ENCODE measurements at regions not wholly inside any gene's neighbourhood (a gene's known extent, or its start where the extent isn't known, plus 50 kb on each side); places are given as distances from the start of the nearest gene placed in this dataset.

DNA sequence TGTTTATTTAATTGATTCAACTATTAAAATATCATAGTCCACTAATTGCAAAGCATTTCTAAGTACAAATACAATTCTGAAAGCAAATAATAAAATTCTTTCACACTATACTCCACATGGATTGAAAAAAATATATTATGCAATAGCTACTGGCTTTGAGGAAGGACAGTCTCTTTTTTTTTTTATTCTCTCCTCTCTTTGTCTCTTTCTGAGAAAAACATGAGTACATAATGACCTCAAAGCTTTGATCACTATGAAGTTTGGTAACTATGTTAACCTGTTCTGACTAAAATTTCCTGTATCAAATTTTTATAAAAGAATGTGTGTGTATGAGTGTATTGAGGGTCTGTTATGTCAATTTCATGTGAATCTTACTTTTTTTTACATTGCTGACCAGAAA lies 96.2 kb downstream of the RGS2 start:
- DNase-seq (ENCODE audit: low read depth, low spot score), result no peak

- no peak for DNase-seq (ENCODE audit: low read depth, low spot score)
Measured at GRCh38 chr1:192906334-192906733, 97.5 kb downstream of the RGS2 start.

GRCh38 chr1:192907545-192908243 lies 98.9 kb downstream of the RGS2 start:
- no peak for DNase-seq (ENCODE audit: low read depth, low spot score)

GRCh38 chr1:192911896-192912656 lies 103.2 kb downstream of the RGS2 start:
- DNase-seq (ENCODE audit: low read depth, low spot score), result peak; percentile 44

DNA sequence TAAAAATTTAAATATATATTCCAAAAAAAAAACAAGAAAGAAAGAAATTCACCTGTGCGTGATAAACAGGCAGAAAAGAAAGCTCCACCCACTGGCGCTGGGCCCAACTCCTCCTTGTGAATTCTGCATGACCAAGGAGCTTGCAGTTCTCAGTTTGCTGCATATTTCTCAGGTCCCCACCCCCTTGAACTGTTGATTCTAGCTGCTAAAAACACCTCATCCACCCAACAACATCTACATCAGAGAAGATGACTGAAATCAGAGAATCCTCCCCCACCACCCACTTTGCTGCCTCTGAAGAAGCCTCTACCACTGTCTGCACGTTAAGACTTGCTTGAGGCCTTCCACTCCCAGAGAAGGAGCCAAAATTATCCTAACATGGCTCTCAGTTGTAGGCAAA lies 104.8 kb downstream of the RGS2 start:
- DNase-seq (ENCODE audit: low read depth, low spot score), result no peak

DNA sequence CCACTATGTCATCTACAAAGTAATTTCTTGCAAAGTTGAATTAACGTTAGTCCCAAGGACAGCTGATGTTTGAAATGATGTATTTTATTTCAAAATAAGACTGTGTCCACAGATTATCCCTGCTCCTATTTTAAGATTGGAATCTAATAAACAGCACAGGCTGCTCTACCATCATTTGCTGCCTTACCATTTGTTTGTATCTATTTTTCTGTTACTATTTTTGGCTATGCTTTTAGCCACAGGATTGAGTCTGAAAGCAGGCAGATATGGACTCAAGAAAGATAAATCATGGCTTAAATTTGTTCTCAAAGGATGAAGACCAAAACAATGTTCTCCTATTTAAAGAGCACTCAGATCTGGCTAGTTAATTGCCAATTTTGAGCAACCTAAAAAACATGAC lies 105.3 kb downstream of the RGS2 start:
- DNase-seq (ENCODE audit: low read depth, low spot score), result no peak

- no peak for DNase-seq (ENCODE audit: low read depth, low spot score)
Measured at GRCh38 chr1:192914696-192915095, 105.9 kb downstream of the RGS2 start.

- no peak for DNase-seq (ENCODE audit: low read depth, low spot score)
Measured at GRCh38 chr1:192916021-192916420, 107.2 kb downstream of the RGS2 start.

GRCh38 chr1:192918259-192918658 lies 109.4 kb downstream of the RGS2 start:
- no peak for DNase-seq (ENCODE audit: low read depth, low spot score)

GRCh38 chr1:192920412-192920811 lies 111.6 kb downstream of the RGS2 start:
- no peak for DNase-seq (ENCODE audit: low read depth, low spot score)

DNA sequence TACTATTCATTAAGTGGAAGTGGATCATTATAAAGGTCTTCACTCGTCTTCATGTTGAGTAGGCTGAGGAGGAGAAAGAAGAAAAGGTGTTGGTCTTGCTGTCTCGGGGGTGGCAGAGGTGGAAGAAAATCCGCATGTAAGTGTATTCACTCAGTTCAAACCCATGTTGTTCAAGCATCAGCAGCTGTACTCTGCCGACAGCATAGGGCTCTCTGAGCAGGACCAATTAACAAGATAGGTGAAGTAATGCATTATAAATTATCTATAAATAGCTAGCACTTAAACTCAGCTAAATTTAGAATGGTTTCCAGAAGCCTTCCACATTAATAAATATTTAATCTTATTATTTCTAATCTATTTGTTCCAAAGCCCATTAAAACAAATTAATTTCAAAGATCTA lies 116.8 kb downstream of the RGS2 start:
- DNase-seq (ENCODE audit: low read depth, low spot score), result no peak

- DNase-seq (ENCODE audit: low read depth, low spot score), result no peak
Measured at GRCh38 chr1:192926736-192927135, 117.9 kb downstream of the RGS2 start.

DNA sequence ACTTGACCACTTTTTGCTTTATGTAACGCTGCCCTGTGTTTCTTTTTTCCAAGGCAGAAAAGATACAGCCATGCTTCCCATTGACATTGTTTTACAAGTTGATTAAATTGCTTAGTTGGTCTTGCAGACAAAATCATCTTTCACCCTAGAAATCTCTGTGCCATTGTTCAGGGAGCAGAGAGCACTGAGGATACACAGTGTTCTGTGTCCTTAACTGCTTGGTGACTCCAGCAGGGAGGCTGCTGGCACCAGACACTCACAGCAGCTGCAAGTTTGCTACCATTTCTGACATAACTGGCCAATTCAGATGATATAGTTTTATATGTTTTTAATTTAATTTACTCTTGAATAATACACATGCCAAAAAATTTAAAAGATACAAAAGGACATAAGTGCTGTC lies 118.7 kb downstream of the RGS2 start:
- no peak for DNase-seq (ENCODE audit: low read depth, low spot score)

GRCh38 chr1:192929597-192929996 lies 120.8 kb downstream of the RGS2 start:
- no peak for DNase-seq (ENCODE audit: low read depth, low spot score)

- DNase-seq (ENCODE audit: low read depth, low spot score), result no peak
Measured at GRCh38 chr1:192933744-192934143, 124.9 kb downstream of the RGS2 start.

DNA sequence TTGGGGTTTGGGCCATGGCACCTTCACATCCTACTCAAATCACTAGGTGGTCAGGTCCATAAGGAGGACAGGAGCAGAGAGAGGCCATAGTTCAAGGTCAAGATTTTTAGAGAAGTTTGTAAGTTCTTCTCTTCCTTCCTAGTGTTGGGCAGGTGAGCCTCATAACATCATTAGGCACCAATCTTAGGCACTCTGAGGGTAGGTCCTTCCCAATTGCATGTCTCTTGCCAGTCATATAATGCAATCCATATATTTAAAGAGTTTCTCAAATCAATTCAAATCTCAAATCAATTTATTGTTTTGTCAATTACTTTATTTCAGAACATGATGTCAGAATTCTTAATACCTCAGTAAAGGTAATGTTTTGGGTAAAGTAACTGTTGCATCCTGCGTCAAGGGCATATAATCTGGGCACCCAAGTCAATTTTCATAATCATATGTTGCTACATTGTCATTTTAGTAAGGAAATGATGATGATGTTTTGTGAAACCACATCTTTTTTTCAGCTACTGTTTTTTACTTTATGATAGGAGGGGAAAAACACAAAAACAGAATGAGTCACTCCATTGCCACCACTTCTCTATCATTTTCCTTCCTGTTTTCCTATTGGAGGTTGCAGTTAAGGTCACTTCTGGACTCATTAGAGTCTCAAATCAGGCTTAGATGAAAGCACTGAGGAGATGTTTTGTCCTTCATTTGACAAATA lies 122.7 kb downstream of the UCHL5 start:
- DNase-seq (ENCODE audit: low read depth, low spot score), result no peak

- DNase-seq (ENCODE audit: low read depth, low spot score), result no peak
Measured at GRCh38 chr1:192937128-192937527, 122.0 kb downstream of the UCHL5 start.

DNA sequence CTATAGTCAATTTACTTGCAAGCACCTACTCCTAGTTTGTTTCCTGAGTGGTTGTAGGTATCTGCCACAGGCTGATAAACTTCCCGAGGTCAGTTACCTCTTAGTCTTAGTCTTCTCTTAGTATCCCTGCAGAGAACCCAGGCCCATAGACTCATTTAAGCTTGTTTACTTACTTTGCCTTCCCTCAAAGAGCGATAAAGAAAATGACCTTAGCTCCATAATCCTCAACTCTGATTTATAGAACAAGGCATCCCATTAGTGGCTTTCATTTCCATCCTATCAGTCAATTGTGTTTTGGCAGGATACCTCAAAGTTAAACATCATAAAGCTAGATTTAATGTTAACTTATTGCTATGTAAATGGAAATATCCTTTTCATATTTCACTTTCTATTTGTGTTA lies 119.7 kb downstream of the UCHL5 start:
- DNase-seq (ENCODE audit: low read depth, low spot score), result no peak

DNA sequence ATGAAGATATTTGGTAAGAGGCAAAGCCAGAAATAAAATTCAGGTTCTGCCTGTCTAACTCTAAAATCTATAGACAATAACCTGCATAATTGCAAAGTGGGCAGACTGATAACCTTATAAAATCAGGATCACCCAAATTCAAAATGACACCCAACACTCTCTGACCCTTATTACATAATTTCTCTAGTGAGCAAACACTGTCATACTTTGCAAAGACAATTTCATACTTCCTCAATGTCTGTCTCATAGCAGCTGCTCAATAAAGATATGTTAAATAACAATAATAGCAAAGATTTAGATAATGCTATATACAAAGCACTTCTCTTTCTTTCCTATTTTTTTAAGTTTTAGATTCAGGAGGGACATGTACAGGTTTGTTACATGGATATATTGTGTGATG lies 118.5 kb downstream of the UCHL5 start:
- DNase-seq (ENCODE audit: low read depth, low spot score), result no peak

- no peak for DNase-seq (ENCODE audit: low read depth, low spot score)
Measured at GRCh38 chr1:192941722-192942411, 117.3 kb downstream of the UCHL5 start.

DNA sequence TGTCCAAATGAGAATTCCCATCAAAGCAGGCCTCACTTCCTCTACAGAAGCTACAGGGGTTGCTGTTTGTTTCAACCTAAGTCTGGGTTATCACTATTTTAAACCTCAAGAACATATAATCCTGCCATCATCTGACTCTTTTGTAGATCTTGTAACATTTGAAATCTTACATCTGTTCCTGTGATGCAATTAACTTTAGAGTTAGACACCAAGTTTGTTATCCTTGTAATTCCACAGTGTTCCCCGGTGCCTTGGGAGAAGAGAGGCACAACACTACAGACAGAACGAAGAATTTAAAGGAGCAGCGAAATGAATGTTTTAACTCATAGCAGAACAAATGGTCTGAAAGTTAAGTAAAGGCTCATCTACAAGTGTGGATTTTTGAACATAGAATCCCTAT lies 116.1 kb downstream of the UCHL5 start:
- no peak for DNase-seq (ENCODE audit: low read depth, low spot score)

- no peak for DNase-seq (ENCODE audit: low read depth, low spot score)
Measured at GRCh38 chr1:192943522-192943921, 115.6 kb downstream of the UCHL5 start.

Data from ELF-1 (cell line).